HG02798 (cell line): ENCODE measurements at regions not wholly inside any gene's neighbourhood (a gene's known extent, or its start where the extent isn't known, plus 50 kb on each side); places are given as distances from the start of the nearest gene placed in this dataset.
A peak's percentile ranks its signal among the peaks of the same experiment; 100 is the strongest.
"Not testable (repeated sequence)": the region's sequence is repeated elsewhere in the genome, so short reads cannot be mapped to it uniquely, and the experiment has no call there.

Experiments
- ATAC-seq: cut with Tn5 transposase; IDR thresholded peaks from one replicate; pipeline ENCODE4 v1.9.1; 2021; ENCODE audit warnings: mild to moderate bottlenecking; ENCODE audit not compliant: unreplicated experiment, poor library complexity

DNA sequence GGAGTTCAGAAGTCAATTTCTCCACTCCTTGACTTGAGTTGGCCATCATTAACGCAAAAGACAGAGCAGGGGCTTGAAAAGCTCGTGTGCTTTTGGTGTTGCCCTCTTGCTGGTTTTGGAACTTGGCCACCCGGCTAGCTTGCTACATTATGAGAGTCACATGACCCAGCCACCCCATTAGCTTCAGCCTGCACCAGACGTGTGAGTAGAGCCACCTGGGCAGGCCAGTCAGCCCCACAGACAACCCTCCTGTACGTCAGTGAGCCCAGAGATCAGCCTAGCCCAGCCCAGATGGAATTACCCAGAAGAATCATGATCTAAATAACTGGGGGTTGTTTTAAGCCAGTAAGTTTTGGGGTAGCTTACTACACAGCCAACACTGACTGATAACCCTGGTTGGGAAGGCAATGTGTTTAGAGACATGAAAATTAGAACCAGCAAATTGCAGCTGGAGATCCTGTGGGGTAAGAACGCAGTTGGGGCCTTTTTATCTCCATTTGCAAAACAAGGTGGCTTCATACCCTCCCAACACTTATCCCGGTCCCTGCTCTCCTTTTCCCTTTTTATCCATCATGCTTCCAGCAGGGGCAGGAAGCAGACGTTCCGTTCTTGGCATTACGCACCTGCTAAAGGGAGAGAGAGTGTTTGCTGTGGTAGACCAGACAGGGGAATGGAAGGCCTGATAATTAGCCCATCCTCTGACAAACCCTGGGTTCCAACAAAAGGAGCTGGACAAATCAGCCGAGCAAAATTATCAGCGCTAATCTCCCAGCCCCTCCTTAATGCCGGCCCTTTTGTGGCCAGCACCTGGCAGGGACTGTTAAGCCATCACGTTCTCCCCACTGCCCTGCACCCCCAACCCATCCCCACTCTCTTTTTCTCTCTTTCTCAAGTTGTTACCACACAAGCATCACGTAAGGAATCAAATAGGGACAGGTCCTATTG is 548.7 kb upstream of the CADM1 start:
- no peak for ATAC-seq

DNA sequence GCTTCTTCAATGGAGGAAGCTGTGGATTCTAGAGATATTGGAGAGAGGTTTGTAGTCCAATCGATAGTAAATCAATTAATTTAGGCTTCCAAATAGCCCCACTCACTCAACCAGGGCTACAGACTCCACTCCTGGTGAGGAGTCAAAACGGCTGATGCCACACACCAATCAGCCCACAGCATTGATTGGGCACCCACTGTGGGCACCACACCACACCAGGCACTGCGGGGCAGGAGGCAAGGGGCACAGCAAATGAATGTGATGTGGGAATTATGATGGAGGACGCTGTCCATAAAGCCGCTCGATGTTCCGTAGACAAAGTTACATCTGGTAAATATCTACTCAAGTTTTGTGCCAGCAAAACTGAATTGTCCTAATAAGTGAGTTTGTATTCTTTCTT is 547.3 kb upstream of the CADM1 start:
- ATAC-seq, result no peak

DNA sequence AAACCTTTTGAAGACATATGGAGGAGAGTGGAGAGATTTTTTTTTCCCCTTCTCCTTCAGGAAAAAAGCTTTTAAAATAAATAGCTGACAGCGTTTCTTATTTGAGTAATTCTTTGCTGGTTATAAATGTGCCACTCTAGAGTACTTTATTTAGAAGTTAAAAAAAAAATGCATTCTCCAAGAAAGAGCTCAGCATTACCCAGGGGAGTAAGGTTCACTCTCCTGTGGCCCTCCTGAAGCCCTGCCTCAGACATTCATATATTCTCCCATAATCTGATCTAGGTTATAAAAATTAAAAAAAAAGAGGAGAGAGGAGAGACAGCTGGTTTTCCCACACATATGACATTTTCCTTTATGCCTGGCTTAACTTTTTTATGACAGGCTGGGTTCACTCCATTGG is 545.2 kb upstream of the CADM1 start:
- no peak for ATAC-seq

DNA sequence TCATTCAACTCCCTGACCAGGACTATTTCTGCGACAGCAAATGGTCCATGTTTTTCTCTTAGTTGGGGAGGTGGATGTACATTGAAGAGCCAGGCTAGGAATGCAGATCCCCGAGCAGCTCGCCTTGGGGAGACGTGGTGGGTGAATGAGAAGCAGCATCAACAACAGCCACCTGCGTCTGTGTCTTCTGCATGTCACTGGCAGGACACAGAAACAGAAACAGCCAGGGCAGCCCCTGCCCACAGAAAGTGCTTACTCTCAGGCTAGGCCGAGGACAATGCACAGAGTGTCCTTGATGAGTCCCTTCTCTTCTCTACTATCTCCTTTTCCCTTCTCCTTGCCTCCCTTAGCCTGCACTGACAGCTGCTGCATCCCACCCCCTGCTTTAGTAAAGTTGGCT is 541.9 kb upstream of the CADM1 start:
- no peak for ATAC-seq

DNA sequence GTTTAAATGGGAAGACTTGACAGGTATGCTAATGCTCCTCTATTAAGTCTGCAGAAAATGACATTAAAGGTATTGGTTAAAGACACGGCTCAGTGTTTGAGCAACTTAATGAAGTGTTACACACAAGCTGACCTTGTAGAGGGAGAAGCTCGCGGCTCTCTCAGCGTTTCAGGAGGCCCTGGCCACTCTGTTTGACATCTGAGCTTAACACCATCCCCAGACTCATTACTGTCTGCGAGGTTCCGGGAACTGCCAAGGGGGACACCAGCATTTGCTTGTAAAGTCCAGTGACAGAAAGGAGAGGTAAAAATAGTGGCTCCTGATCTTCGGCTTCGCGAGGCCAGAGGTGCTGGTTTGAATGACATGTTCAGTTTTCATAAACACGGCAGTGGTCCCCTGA is 540.7 kb upstream of the CADM1 start:
- ATAC-seq, result no peak

DNA sequence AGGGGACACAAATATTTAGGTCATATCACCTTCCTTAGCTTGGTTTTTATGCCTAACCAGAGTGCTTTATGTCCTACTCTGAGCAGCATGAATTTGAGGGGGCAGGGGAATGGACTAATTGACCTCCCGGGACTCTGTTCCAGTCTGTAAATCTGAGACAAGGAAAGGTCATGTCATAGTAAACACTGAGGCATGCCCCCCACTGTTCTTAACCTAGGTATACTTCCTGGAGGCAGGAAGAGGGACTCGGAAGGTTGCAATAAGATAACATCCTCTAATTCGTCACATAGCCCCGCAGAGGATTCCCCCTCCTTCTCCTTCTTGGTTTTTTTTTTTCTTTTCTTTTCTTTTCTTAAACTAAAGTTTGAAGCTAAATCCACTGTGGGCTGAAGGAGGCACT is 540.3 kb upstream of the CADM1 start:
- no peak for ATAC-seq

DNA sequence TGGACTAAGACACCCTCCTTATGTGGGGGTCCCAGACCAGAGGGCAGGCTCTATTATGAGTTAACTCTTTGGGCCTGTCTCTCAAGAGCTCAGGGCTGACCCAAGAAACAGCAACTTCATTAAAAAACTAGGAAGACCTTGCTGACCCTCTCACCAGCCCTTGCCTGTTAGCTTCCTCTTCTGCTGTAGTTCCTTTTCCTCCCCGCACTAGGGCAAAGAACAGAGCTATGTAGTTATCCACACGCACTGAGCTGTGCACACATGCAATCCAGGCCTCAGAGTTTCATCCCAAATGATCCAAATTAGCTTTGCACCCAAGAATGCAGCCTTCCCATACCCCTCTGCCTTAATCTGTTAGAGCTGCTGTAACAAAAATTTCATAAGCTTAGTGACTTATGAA is 539.6 kb upstream of the CADM1 start:
- no peak for ATAC-seq

DNA sequence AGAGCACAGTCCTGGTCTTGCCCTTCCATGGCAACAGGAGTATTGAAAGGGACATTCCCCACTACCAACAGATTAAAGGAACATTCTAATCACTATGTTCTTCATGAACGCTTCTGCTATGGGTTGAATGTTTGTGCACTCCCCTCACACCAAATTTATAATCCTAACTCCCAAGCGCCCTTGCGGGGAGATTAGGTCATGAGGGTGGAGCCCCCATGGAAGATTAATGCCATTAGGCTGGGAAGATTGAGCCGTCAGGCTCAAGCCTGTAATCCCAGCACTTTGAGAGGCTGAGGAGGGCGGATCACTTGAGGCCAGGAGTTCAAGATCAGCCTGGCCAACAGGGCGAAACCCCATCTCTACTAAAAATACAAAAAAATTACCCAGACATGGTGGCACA is 538.8 kb upstream of the CADM1 start:
- not testable (repeated sequence) for ATAC-seq

DNA sequence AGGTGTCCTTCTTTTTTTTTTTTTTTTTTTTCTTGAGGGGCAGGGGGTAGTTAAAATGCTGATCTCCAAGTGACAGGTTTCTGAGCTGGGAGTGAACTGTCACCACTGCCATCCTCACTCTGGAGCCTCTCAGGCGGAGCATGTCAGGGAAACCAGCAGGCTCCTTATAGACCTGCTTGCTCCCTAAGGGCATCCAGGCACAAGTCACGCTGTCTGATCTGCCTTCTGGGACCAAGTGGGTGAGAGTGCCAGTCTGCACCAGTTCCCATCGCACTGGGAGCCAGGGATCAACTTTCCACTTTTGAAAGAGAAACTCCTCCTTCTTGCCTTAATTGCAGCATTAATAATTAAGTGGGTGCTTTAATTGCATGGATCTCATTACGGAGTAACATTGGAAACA is 537.9 kb upstream of the CADM1 start:
- no peak for ATAC-seq

DNA sequence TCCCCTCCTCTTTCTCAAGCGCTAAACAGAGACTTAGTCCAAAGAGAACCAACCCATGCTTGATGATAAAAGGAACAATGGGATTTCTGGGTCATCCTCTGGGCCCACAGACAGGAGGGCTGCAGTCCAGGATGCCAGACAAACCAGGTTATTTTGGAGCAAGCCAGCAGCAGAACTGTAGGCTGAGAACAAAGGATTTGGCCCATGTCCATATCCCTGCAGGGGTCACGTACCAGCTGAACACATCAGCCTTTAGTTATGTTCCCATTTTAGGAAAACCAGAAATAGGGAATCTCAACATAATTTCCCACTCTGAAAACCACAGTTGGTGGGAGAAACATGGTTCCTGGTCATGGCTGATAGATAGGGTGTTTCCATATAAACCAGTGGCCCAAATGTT is 533.6 kb upstream of the CADM1 start:
- no peak for ATAC-seq

DNA sequence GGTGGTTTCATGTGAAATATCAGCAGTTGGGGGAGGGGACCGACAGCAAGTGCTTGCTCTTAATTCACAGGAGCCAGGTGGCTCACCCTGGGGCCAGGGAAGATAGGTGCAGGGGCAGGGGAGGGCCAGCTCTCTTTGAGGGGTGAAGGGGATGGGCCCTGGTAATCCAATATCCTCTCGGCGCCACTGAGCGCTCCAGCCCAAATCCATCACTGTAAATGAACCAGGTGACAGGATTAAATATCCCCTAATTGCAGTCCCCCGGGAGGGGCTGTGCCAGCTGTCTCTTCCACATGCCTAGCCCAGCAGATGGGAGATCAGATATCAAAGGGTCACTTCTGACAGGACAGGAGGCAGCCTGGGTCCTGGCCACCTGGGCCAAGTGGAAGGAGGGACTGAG is 531.8 kb upstream of the CADM1 start:
- no peak for ATAC-seq

DNA sequence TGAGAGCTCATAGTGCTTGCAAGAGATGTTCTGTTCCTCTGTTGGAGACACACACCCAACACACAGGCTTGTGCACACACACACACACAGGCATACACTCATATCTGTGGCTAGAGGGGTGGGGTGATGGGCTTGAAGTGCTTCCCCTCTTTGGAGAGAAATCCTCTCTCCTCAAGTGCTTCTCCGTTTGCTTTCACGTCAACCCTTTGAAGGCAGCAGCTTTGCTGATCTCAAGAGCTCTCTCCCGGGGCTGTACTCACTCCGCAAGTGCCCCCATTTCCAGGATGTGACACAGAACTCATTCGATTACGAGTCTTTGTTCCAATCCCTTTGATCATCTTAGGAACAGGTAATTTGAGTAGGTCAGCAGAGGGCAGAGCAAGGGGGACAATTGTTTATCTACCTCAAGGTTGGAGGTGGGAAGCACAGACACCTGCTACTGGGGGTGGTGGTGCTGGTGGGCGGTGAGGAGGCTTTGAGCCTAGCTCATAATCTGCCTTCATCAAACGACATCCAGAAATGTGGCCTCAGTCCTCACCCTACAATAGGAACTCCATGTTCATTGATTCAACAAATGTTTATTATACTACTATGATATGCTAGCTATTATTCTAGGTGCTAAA is 529.8 kb upstream of the CADM1 start:
- no peak for ATAC-seq

DNA sequence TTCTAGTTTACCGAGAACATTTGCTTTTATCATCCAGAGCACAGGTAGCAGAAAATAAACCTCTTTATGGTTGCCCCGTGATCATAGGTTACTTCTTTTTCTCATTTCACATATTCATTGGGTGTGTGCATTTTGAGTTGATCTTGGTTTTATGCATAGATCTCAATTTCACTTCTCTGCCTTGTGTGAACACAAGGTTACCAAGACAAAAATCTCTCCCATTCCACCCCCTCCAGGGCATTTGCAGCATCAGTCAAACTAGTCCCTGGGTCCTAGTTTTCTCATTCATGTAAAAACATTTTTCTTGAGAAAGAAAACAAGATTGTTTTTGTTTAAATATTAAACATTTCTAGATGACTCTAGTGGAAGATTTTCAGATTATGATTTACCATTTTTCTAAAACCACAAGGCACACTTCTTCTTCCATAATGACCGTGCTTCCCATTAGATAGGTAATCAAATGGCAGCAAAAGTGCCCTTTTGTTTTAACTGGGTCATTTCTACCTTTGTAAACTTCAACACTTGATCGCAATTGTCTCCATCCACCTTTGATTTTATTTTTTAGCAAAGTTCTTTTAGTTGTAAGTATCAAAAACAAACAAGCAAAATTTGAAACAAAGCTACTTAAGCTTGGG is 526.6 kb upstream of the CADM1 start:
- ATAC-seq, result no peak

DNA sequence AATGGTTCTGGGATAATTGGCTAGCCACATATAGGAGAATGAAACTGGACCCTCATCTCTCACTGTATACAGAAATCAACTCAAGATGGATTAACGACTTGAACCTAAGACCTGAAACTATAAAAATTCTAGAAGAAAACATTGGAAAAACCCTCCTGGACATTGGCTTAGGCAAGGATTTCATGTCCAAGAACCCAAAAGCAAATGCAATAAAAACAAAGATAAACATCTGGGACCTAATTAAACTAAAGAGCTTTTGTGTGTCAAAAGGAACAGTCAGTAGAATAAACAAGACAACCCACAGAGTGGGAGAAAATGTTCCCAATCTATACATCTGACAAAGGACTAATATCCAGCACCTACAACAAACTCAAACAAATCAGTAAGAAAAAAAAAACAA is 524.3 kb upstream of the CADM1 start:
- ATAC-seq, result not testable (repeated sequence)

DNA sequence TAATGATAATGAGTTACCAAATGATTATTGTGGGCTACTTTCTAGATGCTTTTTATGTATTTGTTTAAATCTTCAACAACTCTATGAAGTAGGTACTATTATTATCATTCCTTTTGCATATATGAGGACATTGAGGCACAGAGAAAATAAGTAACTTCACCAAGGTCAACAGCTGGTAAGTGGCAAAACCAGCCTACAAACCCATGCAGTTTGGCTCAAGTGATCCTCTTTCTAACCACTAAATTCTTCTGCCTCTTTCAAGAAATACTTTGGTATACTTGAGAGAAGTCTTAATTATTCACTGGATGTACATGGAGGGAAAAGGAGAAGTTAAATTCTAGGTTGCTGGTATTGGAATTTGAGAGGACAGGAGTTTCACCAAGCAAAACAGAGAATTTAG is 495.2 kb upstream of the CADM1 start:
- ATAC-seq, result no peak

DNA sequence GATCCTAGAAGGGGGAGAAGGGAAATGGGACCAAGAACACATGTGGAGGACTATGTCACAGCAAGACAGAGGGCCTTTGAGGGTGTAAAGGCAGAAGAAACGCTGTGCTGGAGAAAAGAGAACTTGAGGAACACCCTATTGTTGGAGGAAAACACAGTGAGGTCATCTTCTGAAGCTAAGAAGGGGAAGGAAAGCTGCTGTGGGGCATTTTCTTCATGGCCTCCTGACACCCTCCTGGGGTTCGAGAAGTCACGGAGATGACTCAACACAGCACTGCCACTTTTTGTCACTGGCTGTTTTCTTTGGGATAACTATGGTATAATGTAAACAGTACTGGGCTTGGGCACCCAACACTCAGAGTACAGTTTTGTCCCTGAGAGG is 492.6 kb upstream of the CADM1 start:
- peak; percentile 17 for ATAC-seq

DNA sequence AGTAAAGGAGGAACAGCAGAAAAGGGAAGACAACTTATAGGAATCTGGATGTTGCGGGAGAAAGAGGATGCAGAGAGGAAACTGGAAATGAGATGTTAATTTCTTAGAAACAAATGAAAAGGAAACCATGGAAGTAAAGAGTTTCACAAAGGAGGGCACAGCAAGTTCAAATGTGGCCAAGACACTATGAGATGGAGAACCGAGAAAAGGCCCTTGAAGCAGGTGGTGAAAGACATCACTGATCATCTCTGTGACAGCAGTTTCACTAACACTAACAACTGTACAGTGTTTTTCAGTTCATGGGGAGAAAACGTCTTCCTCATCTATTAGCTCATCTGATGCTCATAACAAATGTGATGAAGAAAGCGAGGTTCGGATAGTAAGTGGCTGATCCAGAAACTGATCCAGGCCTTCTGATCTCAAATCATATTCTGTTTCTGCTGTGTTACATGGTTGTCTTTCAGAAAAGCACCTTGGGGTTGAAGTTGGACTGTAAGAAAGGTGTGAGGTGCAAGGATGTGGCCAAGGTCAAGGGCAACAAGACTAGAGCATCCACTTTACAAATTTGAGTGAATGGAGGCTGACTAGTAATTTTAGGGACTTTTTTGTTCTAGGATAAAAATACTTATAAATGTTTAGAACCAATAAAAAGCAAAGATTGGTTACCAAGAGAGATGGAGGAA is 492.1 kb upstream of the CADM1 start:
- peak; percentile 99 for ATAC-seq

DNA sequence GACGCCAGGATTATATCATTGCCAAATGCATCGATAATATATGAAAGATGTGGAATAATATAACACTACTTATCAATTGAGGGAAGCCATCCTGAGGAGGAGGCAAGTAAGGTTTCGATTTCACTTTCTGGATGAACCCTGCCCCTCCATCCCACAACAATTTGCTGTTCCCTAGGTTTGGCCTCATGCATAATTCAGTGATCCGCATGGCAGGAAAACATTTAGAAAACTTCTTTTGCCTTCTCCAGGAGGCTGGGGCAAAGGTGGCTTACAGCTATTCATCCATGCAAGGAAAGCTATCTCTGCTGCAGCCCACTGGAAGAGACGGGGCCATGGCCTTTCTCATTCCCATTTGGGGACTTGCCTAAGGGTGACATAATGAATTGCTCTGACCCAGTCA is 489.4 kb upstream of the CADM1 start:
- ATAC-seq, result no peak

DNA sequence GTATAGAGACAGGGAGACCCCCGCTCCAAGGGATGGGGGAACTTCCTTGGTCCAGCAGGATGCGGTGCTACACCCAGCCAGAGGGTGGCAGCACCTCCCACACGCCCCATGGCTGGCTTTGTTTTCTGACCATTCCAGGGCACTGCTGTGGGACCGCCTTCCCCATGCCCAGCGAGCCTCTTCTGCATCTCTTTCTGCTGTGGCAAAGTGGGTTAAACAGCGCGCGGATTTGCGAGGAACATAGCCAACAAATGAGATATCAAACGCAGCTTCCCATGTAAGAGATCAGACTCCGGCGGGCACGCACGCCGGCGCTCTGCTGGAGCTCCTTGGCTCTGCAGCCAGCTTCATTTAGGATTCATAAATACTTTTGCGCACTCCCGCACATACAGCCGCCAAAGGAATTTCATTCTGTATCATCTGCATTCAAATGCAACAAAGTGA is 485.8 kb upstream of the CADM1 start:
- ATAC-seq, result no peak

DNA sequence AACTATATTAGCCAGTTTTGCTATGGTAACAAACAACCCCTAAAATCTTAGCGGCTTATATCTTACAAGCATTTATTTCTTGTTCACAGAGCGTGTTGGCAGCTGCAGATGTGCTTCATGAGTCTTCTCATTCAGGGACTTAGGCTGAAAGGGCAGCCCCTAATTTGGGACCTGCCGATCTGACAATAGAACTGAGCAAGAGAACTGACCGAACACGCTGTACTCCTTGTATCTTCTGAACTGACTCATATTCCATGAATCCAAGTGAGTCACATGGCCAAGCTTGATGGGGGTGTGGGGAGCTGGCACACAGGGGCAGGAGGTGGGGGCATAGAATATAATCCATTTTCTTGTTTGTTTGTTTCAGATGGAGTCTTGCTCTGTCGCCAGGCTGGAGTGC is 481.7 kb upstream of the CADM1 start:
- ATAC-seq, result no peak

DNA sequence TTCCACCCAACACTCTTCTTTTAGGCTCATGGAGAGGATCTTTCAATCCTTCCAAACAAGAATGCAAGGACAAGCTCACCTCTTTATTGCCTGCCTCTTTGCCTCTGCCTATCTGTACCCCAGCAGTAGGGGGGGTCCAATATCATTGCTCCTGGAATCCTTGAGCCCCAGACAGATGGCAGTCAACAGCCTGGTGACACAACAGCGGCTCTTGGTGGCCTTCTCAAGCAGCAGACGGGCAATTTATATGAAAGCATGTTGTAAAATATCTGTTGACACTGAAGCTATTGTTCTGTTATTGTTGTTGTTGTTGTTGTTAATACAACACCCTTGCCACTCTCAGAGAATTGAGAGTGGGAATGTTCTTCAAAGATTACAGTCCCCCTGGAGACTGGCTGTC is 480.0 kb upstream of the CADM1 start:
- ATAC-seq, result no peak
